ENCODE measurements at regions not wholly inside any gene's neighbourhood (a gene's known extent, or its start where the extent isn't known, plus 50 kb on each side); places are given as distances from the start of the nearest gene placed in this dataset.

GRCh38 chr20:40506537-40506939, 182.5 kb downstream of the MAFB start:
- TF ChIP-seq CTCF (conservative IDR thresholded peaks at IDR 0.05; ENCODE audit: low read length) = no peak
- TF ChIP-seq EZH2phosphoT487 (IDR thresholded peaks at IDR 0.05; ENCODE audit: borderline replicate concordance) = no peak
